Fibroblast of lung (primary cell): ENCODE measurements at regions not wholly inside any gene's neighbourhood (a gene's known extent, or its start where the extent isn't known, plus 50 kb on each side); places are given as distances from the start of the nearest gene placed in this dataset.

Experiments used
- CTCF ChIP-seq, 2 donors: IDR thresholded peaks in 1 of 2; conservative IDR thresholded peaks in 1 of 2; 1 replicate in 1 of 2; 2 replicates in 1 of 2; pipeline ENCODE4 v1.5.1; 2011 to 2012; ENCODE audit warnings: low read length in 2 of 2, control low read depth in 1 of 2, inconsistent platforms in 1 of 2, low read depth in 1 of 2, mild to moderate bottlenecking in 1 of 2
- EZH2 ChIP-seq: IDR thresholded peaks from 2 replicates; pipeline ENCODE4 v1.5.1; 2012; ENCODE audit warnings: low read length, control low read depth, mild to moderate bottlenecking; ENCODE audit errors: missing control alignments

- TF ChIP-seq CTCF (conservative IDR thresholded peaks at IDR 0.05 in 1 of 2, IDR thresholded peaks at IDR 0.05 in 1 of 2; ENCODE audit: low read depth in 1 of 2, low read length in 2 of 2), result no peak
- TF ChIP-seq EZH2, result no peak
Observed at GRCh38 chr3:22399566-22399965, 648.6 kb upstream of the ZNF385D start.
